ENCODE measurements at regions not wholly inside any gene's neighbourhood (a gene's known extent, or its start where the extent isn't known, plus 50 kb on each side); places are given as distances from the start of the nearest gene placed in this dataset.
A peak's percentile ranks its signal among the peaks of the same experiment; 100 is the strongest.
"Not testable (repeated sequence)": the region's sequence is repeated elsewhere in the genome, so short reads cannot be mapped to it uniquely, and the experiment has no call there.

- Mint-ChIP-seq H3K36me3 (no peaks in the 10 kb centered on the region), H3K27me3 (peaks cover 11% of the 10 kb centered on the region), H3K4me1 (peaks cover 0 to 6% (median 5%) of the 10 kb centered on the region in 3 donors), H3K27ac (no peak overlapping the region), H3K9me3 (no peaks in the 10 kb centered on the region), H3K4me3 (no peak overlapping the region)
Observed at GRCh38 chr1:101526813-101527212, 290.0 kb downstream of the S1PR1 start.

- H3K9me3 Mint-ChIP-seq, result no peaks in the 10 kb centered on the region
- H3K4me3 Mint-ChIP-seq, result no peak overlapping the region
- H3K36me3 Mint-ChIP-seq, result no peaks in the 10 kb centered on the region
- H3K4me1 Mint-ChIP-seq, result no peaks in the 10 kb centered on the region
- no peak overlapping the region for H3K27ac Mint-ChIP-seq
- H3K27me3 Mint-ChIP-seq, result peaks cover 8% of the 10 kb centered on the region
Observed at GRCh38 chr1:101532377-101532776, 295.6 kb downstream of the S1PR1 start.

- peaks cover 5% of the 10 kb centered on the region for H3K27me3 Mint-ChIP-seq
- no peak overlapping the region for H3K4me3 Mint-ChIP-seq
- no peaks in the 10 kb centered on the region for H3K9me3 Mint-ChIP-seq
- no peak overlapping the region for H3K27ac Mint-ChIP-seq
- no peaks in the 10 kb centered on the region for H3K36me3 Mint-ChIP-seq
- no peaks in the 10 kb centered on the region for H3K4me1 Mint-ChIP-seq
Observed at GRCh38 chr1:101540161-101540560, 303.3 kb downstream of the S1PR1 start.

GRCh38 chr1:101546885-101547284, 310.1 kb downstream of the S1PR1 start:
- H3K36me3 Mint-ChIP-seq, result peaks cover 2% of the 10 kb centered on the region
- H3K27ac Mint-ChIP-seq, result no peak overlapping the region
- no peaks in the 10 kb centered on the region for H3K4me1 Mint-ChIP-seq
- H3K27me3 Mint-ChIP-seq, result no peaks in the 10 kb centered on the region
- no peak overlapping the region for H3K4me3 Mint-ChIP-seq
- no peaks in the 10 kb centered on the region for H3K9me3 Mint-ChIP-seq

- no peak overlapping the region for H3K4me3 Mint-ChIP-seq
- no peaks in the 10 kb centered on the region for H3K27me3 Mint-ChIP-seq
- H3K9me3 Mint-ChIP-seq, result no peaks in the 10 kb centered on the region
- no peak overlapping the region for H3K27ac Mint-ChIP-seq
- H3K36me3 Mint-ChIP-seq, result peaks cover 2% of the 10 kb centered on the region
- H3K4me1 Mint-ChIP-seq, result no peaks in the 10 kb centered on the region
Observed at GRCh38 chr1:101547357-101547756, 310.5 kb downstream of the S1PR1 start.

- Mint-ChIP-seq H3K27me3 (no peaks in the 10 kb centered on the region), H3K4me1 (no peaks in the 10 kb centered on the region), H3K9me3 (no peaks in the 10 kb centered on the region), H3K36me3 (peaks cover 2% of the 10 kb centered on the region), H3K27ac (no peak overlapping the region), H3K4me3 (peak overlapping the region in 1 of 4 donors; percentile 0)
Observed at GRCh38 chr1:101548376-101548775, 311.6 kb downstream of the S1PR1 start.

GRCh38 chr1:101550581-101550980, 313.8 kb downstream of the S1PR1 start:
- Mint-ChIP-seq H3K27ac (no peak overlapping the region), H3K4me3 (no peak overlapping the region)

GRCh38 chr1:101566883-101567538, 330.2 kb downstream of the S1PR1 start:
- no peak overlapping the region for H3K4me3 Mint-ChIP-seq
- no peak overlapping the region for H3K27ac Mint-ChIP-seq
- peaks cover 1% of the 10 kb centered on the region for H3K36me3 Mint-ChIP-seq
- H3K27me3 Mint-ChIP-seq, result peaks cover 7% of the 10 kb centered on the region
- peaks cover 0 to 3% (median 3%) of the 10 kb centered on the region in 3 donors for H3K9me3 Mint-ChIP-seq
- H3K4me1 Mint-ChIP-seq, result no peaks in the 10 kb centered on the region

More at GRCh38 chr1:101550581-101550980, 313.8 kb downstream of the S1PR1 start:
- H3K4me1 Mint-ChIP-seq, result no peaks in the 10 kb centered on the region
- no peaks in the 10 kb centered on the region for H3K27me3 Mint-ChIP-seq
- peaks cover 2% of the 10 kb centered on the region for H3K36me3 Mint-ChIP-seq
- peaks cover 0 to 3% (median 0%) of the 10 kb centered on the region in 3 donors for H3K9me3 Mint-ChIP-seq

GRCh38 chr1:101567582-101568189, 330.9 kb downstream of the S1PR1 start:
- Mint-ChIP-seq H3K27ac (no peak overlapping the region), H3K9me3 (peaks cover 0 to 3% (median 3%) of the 10 kb centered on the region in 3 donors), H3K36me3 (peaks cover 1% of the 10 kb centered on the region), H3K4me1 (no peaks in the 10 kb centered on the region), H3K27me3 (peaks cover 7% of the 10 kb centered on the region), H3K4me3 (no peak overlapping the region)

- Mint-ChIP-seq H3K27me3 (peaks cover 8% of the 10 kb centered on the region), H3K36me3 (no peaks in the 10 kb centered on the region), H3K4me1 (no peaks in the 10 kb centered on the region), H3K4me3 (no peak overlapping the region), H3K27ac (no peak overlapping the region), H3K9me3 (peaks cover 0 to 2% (median 0%) of the 10 kb centered on the region in 3 donors)
Observed at GRCh38 chr1:101587741-101588140, 350.9 kb downstream of the S1PR1 start.

- H3K27ac Mint-ChIP-seq, result no peak overlapping the region
Observed at GRCh38 chr1:101588677-101589076, 351.9 kb downstream of the S1PR1 start.

GRCh38 chr1:101592845-101593244, 356.0 kb downstream of the S1PR1 start:
- H3K27me3 Mint-ChIP-seq, result peaks cover 4% of the 10 kb centered on the region
- no peak overlapping the region for H3K4me3 Mint-ChIP-seq
- no peaks in the 10 kb centered on the region for H3K4me1 Mint-ChIP-seq
- H3K36me3 Mint-ChIP-seq, result no peaks in the 10 kb centered on the region
- H3K9me3 Mint-ChIP-seq, result peaks cover 0 to 2% (median 0%) of the 10 kb centered on the region in 3 donors
- H3K27ac Mint-ChIP-seq, result no peak overlapping the region

More at GRCh38 chr1:101588677-101589076, 351.9 kb downstream of the S1PR1 start:
- Mint-ChIP-seq H3K36me3 (no peaks in the 10 kb centered on the region), H3K27me3 (peaks cover 4% of the 10 kb centered on the region), H3K4me3 (no peak overlapping the region), H3K9me3 (peaks cover 0 to 2% (median 0%) of the 10 kb centered on the region in 3 donors), H3K4me1 (no peaks in the 10 kb centered on the region)

- Mint-ChIP-seq H3K9me3 (no peaks in the 10 kb centered on the region), H3K4me1 (no peaks in the 10 kb centered on the region), H3K27me3 (peaks cover 1% of the 10 kb centered on the region), H3K36me3 (no peaks in the 10 kb centered on the region), H3K27ac (no peak overlapping the region), H3K4me3 (no peak overlapping the region)
Observed at GRCh38 chr1:101595881-101596374, 359.1 kb downstream of the S1PR1 start.

- H3K4me1 Mint-ChIP-seq, H3K36me3 Mint-ChIP-seq, H3K27ac Mint-ChIP-seq: not testable (repeated sequence)
Observed at GRCh38 chr1:101600615-101601014, 363.8 kb downstream of the S1PR1 start.

GRCh38 chr1:101603726-101604125, 366.9 kb downstream of the S1PR1 start:
- Mint-ChIP-seq H3K27ac (no peak overlapping the region), H3K4me1 (no peaks in the 10 kb centered on the region), H3K36me3 (no peaks in the 10 kb centered on the region), H3K27me3 (peaks cover 4% of the 10 kb centered on the region), H3K9me3 (peaks cover 0 to 3% (median 0%) of the 10 kb centered on the region in 3 donors), H3K4me3 (no peak overlapping the region)

More at GRCh38 chr1:101600615-101601014, 363.8 kb downstream of the S1PR1 start:
- H3K27me3 Mint-ChIP-seq, H3K9me3 Mint-ChIP-seq, H3K4me3 Mint-ChIP-seq: not testable (repeated sequence)

GRCh38 chr1:101605878-101606277, 369.1 kb downstream of the S1PR1 start:
- H3K4me1 Mint-ChIP-seq, result no peaks in the 10 kb centered on the region
- no peaks in the 10 kb centered on the region for H3K36me3 Mint-ChIP-seq
- no peak overlapping the region for H3K4me3 Mint-ChIP-seq
- H3K9me3 Mint-ChIP-seq, result peaks cover 3 to 8% (median 5%) of the 10 kb centered on the region in 3 donors
- peaks cover 4% of the 10 kb centered on the region for H3K27me3 Mint-ChIP-seq
- H3K27ac Mint-ChIP-seq, result no peak overlapping the region
